Peyer's patch (tissue), 4 donors: ENCODE measurements at regions not wholly inside any gene's neighbourhood (a gene's known extent, or its start where the extent isn't known, plus 50 kb on each side); places are given as distances from the start of the nearest gene placed in this dataset.

Source experiments
- CTCF ChIP-seq, 6 experiments: fragments of 450-650 bp in 4 of 6; fragments of 200-600 bp in 2 of 6; sonication (generic) in 1 of 6; IDR thresholded peaks; one replicate each; pipeline ENCODE4 v1.5.1; 2017 to 2019; ENCODE audit warnings: antibody characterized with exemption in 6 of 6, mild to moderate bottlenecking in 3 of 6, moderate library complexity in 1 of 6
- POLR2A ChIP-seq, 2 donors: fragments of 450-650 bp; IDR thresholded peaks; one replicate each; pipeline ENCODE4 v1.5.1; 2017; ENCODE audit warnings: antibody characterized with exemption in 2 of 2, mild to moderate bottlenecking in 2 of 2, moderate library complexity in 2 of 2

DNA sequence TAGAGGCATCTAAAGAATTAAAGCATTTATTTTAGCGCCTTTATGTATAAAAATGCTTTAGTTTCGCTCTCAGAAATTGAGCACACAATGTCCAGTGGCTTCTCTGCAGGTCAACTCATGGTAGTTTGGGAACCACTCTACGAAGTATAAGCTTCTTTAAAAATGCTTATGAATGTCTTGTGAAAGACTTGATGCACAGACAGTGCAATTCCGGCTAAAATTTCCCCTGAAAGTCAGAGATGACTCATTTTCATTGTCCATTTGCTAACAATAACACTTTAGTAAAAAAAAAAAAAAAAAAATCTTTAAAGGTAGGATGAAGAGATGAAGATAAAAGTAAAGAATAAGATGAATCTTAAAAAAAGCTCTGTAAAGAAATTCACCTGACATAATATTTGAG is 117.2 kb downstream of the PDHA2 start:
- TF ChIP-seq CTCF (IDR thresholded peaks at IDR 0.05) (no peak), POLR2A (IDR thresholded peaks at IDR 0.05) (no peak)
